ENCODE measurements at regions not wholly inside any gene's neighbourhood (a gene's known extent, or its start where the extent isn't known, plus 50 kb on each side); places are given as distances from the start of the nearest gene placed in this dataset.

- TF ChIP-seq EZH2phosphoT487 (IDR thresholded peaks at IDR 0.05; ENCODE audit: borderline replicate concordance) (no peak), CTCF (conservative IDR thresholded peaks at IDR 0.05; ENCODE audit: low read length) (no peak)
Observed at GRCh38 chr3:151995091-151995490, 121.6 kb downstream of the SUCNR1 start.

Measured in Loucy (cell line).